CD1c-positive myeloid dendritic cell (primary cell): ENCODE measurements at regions not wholly inside any gene's neighbourhood (a gene's known extent, or its start where the extent isn't known, plus 50 kb on each side); places are given as distances from the start of the nearest gene placed in this dataset.

Experiments used
- DNase-seq: peaks from one replicate; pipeline ENCODE4 v3.0.0-alpha.2; 2016; ENCODE audit errors: extremely low spot score

GRCh38 chr4:125365731-125366130, 51.0 kb downstream of the FAT4 start:
- DNase-seq, result no peak

DNA sequence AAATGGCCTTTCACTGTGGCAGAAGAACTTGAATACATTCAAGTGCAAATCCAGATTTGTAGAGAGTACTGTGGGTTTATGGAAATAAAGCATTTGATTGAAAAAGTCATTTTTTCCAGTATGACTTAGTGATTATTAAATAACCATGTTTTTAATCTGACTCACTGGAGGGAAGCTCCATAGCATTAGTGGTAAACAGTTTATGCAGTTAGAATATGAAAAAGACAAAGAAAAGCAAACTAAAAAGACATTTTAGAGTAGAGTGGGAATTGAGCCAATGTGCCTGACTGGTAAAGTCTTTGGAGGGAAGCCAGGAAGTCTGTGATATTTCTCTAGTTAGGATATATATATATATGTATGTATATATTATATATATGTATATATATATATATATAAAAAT, 53.4 kb downstream of the FAT4 start:
- DNase-seq, result no peak

- no peak for DNase-seq
These were observed 53.9 kb downstream of the FAT4 start for GRCh38 chr4:125368671-125369081.

DNA sequence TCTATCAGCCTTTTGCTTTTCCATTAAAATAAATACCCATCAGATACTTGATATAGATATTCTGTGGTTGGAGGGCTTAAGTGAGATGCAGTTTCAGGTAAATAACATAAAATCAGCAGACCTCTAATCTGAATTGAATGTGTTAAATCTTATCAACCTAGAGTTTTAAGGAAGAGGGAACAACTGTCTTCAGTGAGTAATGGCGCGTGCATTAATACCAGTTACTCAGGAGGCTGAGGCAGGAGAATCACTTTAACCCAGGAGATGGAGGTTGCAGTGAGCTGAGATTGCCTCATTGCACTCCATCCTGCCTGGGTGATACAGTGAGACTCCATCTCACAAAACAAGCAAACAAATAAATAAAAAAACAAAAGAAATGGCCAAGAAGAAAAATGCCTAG, 54.3 kb downstream of the FAT4 start:
- DNase-seq, result no peak

- no peak for DNase-seq
These were observed 55.7 kb downstream of the FAT4 start for GRCh38 chr4:125370478-125370877.

- DNase-seq, result no peak
These were observed 68.2 kb downstream of the FAT4 start for GRCh38 chr4:125382995-125383394.

DNA sequence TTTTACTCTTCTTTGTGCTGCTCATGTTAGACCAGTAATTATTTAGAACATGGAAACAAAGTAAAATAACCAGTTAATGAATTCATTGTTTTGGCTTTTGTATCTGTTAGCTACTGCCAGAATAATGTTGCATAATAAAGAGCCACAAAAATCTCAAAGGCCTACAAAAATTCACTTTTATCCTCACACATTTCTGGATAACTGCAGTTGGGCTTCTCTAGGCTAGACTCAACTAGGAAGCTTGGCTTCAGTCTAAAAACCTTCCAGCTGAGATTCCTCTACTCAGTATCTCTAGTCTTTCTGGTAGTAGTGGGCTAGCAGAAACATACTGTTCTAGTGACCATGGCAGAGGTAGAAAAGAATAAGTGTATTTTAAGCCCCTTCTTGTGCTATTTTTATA, 73.0 kb downstream of the FAT4 start:
- DNase-seq, result no peak

- DNase-seq, result no peak
These were observed 73.9 kb downstream of the FAT4 start for GRCh38 chr4:125388613-125389012.

DNA sequence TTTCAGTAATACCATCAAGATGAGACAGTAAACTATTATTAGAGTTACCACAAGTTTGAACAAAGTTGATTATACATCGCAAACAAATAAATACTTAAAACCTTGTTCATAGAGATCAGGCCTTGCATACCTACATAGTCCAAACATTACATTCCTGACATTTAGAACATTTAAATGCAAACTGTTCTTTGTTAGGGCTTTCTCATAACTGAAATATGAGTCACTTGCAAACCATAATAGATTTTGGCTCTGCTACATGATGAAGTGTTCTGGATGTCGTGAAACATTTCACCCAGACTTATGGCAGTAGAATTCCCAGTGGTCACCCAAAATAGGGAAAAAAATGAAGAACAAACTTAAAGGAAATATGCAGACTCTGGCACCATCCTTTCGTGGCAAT, 75.0 kb downstream of the FAT4 start:
- DNase-seq, result no peak

- DNase-seq, result no peak
These were observed 75.4 kb downstream of the FAT4 start for GRCh38 chr4:125390126-125390525.

GRCh38 chr4:125390727-125391126, 76.0 kb downstream of the FAT4 start:
- DNase-seq, result no peak

- no peak for DNase-seq
These were observed 77.9 kb downstream of the FAT4 start for GRCh38 chr4:125392694-125393093.

DNA sequence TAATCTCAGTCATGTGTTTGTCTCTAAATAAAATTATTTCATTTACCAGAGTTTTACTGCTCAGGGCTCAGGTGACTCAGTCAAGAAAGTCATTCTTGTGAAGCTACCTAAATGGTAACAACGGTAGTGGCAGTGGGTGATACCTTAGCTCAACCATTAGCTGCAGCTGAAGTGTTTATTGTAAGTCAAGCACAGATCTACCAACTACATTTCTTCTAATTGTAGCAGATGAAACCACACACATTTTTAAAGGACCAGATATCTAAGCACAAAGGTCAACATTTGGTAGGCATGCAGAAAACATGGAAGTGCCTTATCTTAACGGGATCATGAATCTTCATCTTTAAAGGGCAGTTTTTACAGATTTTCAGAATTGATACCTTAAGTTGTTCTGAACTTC, 79.1 kb downstream of the FAT4 start:
- no peak for DNase-seq

- no peak for DNase-seq
These were observed 82.5 kb downstream of the FAT4 start for GRCh38 chr4:125397226-125397625.

DNA sequence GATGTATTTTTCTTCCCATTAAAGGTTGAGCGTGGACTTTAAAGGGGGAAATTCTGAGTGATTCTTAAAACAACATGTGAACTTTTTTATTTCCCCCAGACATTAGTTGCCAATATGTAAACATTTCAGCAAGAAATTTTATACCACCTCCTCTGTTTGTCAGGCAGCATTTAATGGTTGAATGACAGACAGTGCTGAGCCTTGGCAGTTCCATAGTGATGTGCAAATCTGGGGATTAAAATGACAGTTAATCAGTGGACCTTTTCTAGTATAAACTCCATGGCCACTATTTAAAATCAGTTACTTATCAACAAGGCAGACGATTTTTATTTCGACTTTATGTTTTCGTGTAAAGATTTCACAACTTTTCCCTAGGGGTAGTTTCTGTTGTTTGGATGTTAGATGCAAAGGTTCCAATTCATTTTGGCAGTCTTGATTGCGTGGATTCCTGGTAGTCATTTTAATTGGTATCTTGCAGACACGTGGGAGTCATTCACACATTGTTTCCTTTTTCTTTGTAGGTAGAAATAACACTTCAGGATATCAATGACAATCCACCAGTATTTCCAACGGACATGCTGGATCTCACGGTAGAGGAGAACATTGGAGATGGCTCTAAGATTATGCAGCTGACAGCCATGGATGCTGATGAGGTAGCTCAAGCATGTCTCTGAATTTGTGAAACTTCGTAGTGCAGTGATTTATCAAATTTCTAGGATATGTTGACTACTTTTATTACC, 83.7 kb downstream of the FAT4 start:
- DNase-seq, result no peak

DNA sequence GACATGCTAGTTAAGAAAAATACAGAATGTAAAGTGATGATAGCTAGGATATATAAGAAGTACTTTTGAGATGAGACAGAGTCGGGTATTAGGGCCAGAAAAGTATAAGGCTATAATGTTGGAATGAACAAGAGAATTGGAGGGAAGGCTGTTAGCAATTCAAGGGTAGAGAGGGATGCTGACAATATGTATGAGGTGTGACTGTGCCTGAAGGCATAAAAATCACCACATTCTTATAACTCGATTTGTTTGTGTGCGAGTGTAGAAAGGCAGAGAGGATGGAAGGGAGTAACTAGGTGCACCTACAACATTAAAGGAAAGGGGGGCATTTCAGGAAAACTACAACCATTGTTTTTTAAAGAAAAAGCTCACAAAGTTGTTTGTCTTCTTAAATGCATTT, 86.0 kb downstream of the FAT4 start:
- no peak for DNase-seq

DNA sequence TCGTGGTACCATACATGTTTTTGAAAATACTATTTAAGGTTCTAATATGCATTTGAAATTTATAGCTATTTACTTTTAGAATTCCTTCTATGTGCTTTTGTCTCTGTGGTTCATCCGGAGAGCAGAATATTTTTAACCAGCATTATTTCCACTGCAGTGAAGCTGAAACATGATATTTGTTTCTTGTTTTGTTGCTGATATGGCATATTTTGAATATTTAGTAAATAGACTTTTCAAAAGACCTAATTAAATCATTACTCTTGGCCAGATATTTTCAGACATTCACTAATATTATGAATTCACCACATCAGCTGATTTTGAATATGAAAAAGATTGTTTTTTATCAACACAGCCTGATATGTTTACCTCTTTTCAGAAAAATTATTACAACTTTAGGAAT, 87.0 kb downstream of the FAT4 start:
- no peak for DNase-seq

DNA sequence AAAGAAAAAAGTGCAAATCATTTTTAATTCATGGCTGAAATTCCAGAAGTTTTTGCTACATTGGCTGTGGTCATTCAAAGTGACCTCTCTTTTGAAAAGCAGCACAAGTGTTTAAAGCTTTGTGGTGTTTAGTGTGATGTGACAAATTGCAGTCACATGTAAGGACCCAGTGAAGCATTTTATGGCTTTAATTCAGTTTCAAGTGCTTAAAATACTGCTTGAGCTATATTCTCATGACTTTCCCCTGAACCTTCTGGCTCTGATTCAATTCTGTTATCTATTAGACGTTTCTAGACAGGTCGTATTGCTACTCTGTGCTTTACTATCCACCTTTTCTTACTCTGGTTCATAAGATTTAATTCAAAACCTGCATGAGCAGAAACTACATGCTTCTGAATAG, 105.8 kb downstream of the FAT4 start:
- DNase-seq, result no peak

- no peak for DNase-seq
These were observed 106.8 kb downstream of the FAT4 start for GRCh38 chr4:125421547-125421946.

DNA sequence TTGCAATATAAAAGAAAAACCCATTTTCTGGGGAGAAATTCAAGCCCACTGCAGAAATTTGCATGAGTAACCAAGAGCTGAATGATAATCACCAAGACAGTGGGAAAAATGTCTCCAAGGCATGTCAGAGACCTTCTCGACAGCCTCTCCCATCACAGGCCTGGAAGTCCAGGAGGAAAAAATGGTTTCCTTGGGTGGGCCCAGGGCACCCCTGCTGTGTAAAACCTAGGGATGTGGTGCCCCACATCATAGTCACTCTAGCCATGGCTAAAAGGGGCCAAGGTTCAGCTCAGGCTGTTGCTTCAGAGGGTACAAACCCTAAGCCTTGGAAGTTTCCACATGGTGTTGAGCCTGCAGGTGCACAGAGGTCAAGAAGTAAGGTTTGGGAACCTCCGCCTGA, 108.4 kb downstream of the FAT4 start:
- DNase-seq, result no peak

- DNase-seq, result no peak
These were observed 114.1 kb downstream of the FAT4 start for GRCh38 chr4:125428832-125429231.

DNA sequence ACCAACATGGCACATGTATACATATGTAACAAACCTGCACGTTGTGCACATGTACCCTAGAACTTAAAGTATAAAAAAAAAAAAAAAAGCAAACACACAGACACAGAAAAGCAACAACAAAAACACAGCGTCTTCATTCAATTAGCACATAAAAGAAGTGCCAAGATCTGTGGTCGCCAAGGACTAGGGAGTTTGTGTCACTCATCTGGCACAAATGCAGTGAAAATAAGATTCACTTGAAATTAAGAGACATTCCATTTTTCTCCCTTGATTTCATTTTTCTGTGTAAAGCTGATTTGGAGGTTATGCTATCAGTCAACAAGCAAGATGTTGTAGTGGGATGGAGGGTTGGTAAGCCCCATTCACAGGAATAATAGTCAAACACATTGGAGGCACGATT, 115.3 kb downstream of the FAT4 start:
- no peak for DNase-seq

- DNase-seq, result no peak
These were observed 117.3 kb downstream of the FAT4 start for GRCh38 chr4:125432078-125432477.

DNA sequence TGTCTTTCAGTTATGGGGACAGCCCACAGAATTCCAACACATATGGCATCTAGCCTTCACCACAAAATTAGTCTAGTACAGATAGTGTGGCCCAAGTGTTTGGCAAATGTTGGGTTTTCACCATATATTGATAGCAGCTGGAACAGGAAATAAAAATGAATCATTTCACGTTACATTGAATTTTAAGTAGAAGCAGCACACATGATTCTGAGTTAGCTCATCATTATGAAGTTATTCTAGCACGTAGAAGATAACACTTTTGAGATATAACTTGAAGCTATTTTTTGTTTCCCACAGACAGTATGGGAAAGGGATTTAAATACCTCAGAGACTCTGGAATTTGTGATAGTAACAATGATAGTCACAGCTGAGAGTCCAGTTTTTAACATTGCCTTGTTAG, 118.7 kb downstream of the FAT4 start:
- DNase-seq, result no peak
